Nucleus accumbens (tissue), 56 donors: ENCODE measurements at regions not wholly inside any gene's neighbourhood (a gene's known extent, or its start where the extent isn't known, plus 50 kb on each side); places are given as distances from the start of the nearest gene placed in this dataset.

Source experiments
- DNase-seq, 56 donors: peaks; one replicate each; lab custom pipeline; 2025; lab: John Stamatoyannopoulos, UW

GRCh38 chrX:43005561-43005960, 227.6 kb upstream of the PPP1R2C start:
- DNase-seq: no peak

GRCh38 chrX:43008356-43008755, 230.4 kb upstream of the PPP1R2C start:
- no peak for DNase-seq

GRCh38 chrX:43016021-43016420, 238.1 kb upstream of the PPP1R2C start:
- no peak for DNase-seq

GRCh38 chrX:43018031-43018430, 240.1 kb upstream of the PPP1R2C start:
- no peak for DNase-seq

GRCh38 chrX:43019021-43019420, 241.1 kb upstream of the PPP1R2C start:
- DNase-seq: no peak

- no peak for DNase-seq
These were observed 247.9 kb upstream of the PPP1R2C start for GRCh38 chrX:43025806-43026315.

GRCh38 chrX:43064096-43064495, 286.1 kb upstream of the PPP1R2C start:
- DNase-seq: no peak

- DNase-seq: no peak
These were observed 288.0 kb upstream of the PPP1R2C start for GRCh38 chrX:43065978-43066377.

GRCh38 chrX:43068639-43069038, 290.7 kb upstream of the PPP1R2C start:
- DNase-seq: no peak

- DNase-seq: no peak
These were observed 305.1 kb upstream of the PPP1R2C start for GRCh38 chrX:43083016-43083415.

GRCh38 chrX:43087830-43088229, 309.9 kb upstream of the PPP1R2C start:
- DNase-seq: no peak

GRCh38 chrX:43096830-43097229, 318.9 kb upstream of the PPP1R2C start:
- no peak for DNase-seq

- no peak for DNase-seq
These were observed 328.0 kb upstream of the PPP1R2C start for GRCh38 chrX:43106009-43106408.

- no peak for DNase-seq
These were observed 330.9 kb upstream of the PPP1R2C start for GRCh38 chrX:43108828-43109227.

GRCh38 chrX:43121637-43122036, 343.7 kb upstream of the PPP1R2C start:
- DNase-seq: no peak

GRCh38 chrX:43139645-43140044, 361.7 kb upstream of the PPP1R2C start:
- no peak for DNase-seq

GRCh38 chrX:43140582-43140981, 362.6 kb upstream of the PPP1R2C start:
- no peak for DNase-seq

- DNase-seq: no peak
These were observed 363.9 kb upstream of the PPP1R2C start for GRCh38 chrX:43141885-43142284.

- DNase-seq: no peak
These were observed 370.3 kb upstream of the PPP1R2C start for GRCh38 chrX:43148305-43148704.

GRCh38 chrX:43165343-43165920, 387.5 kb upstream of the PPP1R2C start:
- no peak for DNase-seq

GRCh38 chrX:43166874-43167273, 388.9 kb upstream of the PPP1R2C start:
- DNase-seq: no peak

GRCh38 chrX:43175434-43175833, 397.5 kb upstream of the PPP1R2C start:
- DNase-seq: no peak

GRCh38 chrX:43176686-43177085, 398.7 kb upstream of the PPP1R2C start:
- DNase-seq: no peak
